Occipital lobe (tissue), 1 donor: ENCODE measurements at regions not wholly inside any gene's neighbourhood (a gene's known extent, or its start where the extent isn't known, plus 50 kb on each side); places are given as distances from the start of the nearest gene placed in this dataset.
"Not testable (repeated sequence)": the region's sequence is repeated elsewhere in the genome, so short reads cannot be mapped to it uniquely, and the experiment has no call there.

ENCODE experiments used
- DNase-seq: peaks from one replicate; lab custom pipeline; 2025; lab: John Stamatoyannopoulos, UW

- DNase-seq: no peak
Observed at GRCh38 chr1:148357037-148357436, 126.1 kb downstream of the PPIAL4G start.

DNA sequence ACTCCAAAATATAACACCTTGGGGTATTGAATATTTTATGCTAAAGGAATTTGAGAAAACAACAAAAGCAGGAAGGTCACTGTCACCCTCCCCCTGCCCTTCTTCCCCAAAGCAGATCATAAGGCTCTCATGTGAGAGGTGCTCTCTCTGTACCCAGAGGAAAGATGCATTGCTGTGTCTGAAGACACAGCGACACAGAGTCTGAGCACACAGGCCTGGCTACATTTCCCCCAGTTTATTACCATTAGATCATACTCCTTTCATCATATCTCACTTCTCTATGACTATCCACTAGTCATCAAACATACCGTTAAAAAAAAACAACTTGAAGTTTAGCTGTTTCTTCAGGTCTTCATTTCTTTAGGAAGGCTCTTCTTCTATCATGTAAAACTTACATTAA is 127.1 kb downstream of the PPIAL4G start:
- no peak for DNase-seq

DNA sequence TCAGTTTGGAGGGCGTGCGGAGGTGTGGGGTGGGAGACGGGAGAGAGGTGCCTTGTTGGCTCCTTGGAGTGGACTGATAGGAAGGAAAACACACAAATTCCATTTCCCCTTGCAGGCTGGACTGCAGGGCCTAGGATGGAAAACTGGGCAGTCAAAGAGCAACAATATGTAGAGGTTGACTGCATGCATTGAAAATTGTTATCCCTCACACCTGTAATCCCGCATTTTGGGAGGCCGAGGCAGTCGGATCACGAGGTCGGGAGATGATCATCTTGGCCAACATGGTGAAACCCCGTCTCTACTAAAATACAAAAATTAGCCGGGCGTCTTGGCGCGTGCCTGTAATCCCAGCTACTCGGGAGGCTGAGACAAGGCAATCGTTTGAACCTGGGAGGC is 128.2 kb downstream of the PPIAL4G start:
- DNase-seq: no peak

DNA sequence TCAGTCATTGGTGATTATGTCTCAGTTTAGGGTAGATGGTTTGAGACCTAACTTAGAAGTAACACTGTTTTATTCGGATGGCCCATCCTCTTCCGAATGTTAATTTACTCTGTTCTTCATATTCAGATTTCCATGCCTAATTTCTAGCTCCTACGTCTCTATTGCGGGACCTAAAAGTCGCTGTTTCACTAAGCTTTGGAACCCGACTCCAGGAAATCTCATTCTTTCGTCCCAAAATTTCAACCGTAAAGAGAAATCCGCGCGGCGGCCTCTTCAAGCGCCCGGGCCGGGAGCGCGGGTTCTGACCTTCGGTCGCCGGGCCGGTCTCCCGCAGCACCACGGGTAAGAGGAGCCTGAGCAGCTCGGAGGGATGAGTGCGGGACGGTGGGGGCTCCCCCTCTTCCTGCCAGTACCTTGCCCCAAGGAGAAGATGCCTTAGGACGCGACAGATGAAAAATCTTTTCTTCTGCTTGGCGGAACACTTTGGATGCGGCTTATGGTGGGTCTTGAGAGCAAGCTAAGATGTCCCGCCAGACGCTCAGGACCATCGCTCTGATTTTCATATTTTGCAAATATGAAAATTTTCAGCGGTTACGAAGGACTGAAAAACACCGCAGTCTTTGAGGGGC is 128.7 kb downstream of the PPIAL4G start:
- DNase-seq: no peak

DNA sequence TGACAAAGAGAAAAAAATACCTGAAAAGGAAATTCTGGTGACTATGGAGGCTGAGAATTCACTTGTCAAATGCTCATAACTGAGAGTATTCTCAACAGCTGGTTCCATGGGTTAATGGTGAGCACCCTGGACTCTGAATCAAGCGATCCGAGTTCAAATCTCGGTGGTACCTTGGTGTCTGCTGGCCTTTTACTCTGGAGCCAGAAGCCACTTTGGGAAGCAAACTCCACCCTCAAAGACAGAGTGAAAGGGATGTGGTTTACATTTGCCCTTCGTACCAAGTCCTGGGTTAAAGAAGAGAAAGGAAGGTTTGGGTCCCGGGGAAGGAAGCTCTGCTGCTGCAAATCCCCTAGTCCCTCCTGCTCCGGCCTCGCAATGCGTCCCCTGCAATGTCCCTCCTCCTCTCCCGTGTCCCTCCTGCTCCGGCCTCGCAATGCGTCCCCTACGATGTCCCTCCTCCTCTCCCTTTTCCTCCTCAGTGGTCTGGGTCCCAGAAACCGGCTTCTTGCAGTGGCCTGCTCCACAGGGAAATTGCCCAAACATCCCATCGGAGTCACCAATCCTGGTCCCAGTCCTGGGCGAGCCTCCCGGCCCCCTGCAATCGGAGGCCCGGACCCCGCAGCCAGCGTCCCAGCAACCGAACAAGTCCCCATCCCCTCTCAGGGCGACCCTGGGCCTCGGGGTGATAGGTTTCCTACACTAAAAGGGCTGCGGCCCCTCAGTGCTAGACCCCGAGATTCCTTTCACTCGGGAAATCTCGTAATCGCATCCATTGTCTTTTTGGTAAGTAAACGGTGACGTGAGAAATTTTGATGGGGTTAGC is 129.4 kb downstream of the PPIAL4G start:
- DNase-seq: no peak

GRCh38 chr1:148352470-148353053 is 130.5 kb downstream of the PPIAL4G start:
- DNase-seq: no peak

DNA sequence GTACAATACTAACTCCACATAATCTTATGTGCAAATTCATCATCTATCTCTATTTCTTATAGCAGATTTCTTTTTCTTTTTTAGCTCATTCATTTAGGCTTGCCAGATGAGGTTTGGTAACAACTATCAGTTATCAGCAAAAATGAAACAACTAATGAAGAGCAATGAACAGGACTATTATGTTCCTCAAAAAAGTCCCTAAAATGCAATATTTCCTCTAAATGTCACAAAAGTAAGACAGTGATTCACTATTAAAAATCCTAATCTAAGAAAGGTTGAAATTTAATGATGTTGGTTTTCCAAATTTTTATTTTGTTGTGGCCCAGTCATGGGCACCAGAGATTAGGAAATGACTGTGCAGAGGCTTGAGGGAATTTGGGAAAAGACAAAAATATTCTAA is 135.3 kb downstream of the PPIAL4G start:
- no peak for DNase-seq

- DNase-seq: not testable (repeated sequence)
Observed at GRCh38 chr1:148345659-148346151, 137.4 kb downstream of the PPIAL4G start.

DNA sequence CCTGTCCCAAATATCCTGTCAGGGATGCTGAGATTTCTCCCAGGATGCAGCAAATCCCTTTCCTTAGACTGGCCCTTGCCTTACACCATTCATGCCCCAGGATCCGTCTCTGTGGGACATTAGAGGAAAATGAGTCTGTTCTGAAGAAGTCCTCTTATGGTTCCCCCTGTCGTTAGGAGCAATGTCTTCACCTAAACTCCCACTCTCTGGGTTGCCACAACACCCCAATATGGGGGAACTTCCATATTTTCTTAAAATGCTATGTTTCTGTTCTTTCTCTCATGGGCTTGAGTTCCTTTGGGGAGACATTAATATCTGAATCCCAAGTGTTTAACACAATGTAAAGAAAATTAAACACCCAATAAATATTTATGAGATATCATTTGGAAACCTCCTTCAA is 138.5 kb downstream of the PPIAL4G start:
- not testable (repeated sequence) for DNase-seq

DNA sequence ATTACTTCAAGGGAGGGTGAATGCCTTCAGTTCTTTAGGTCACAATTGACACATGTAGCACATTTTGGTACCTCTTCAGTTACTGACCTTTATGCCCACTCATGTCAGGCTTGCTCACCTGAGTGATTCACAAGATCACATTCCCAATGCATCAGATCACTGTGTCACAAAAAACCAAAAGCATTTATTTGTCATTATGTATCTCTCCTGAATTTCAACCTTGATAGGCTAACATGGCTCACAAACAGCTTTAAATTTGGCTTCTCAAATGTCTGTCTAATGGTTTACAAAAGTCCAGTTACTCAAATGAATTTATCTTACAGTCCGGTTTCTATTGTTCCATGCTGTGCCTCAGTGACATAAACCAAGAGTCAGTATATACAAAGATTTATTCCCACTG is 141.4 kb downstream of the PPIAL4G start:
- not testable (repeated sequence) for DNase-seq

DNA sequence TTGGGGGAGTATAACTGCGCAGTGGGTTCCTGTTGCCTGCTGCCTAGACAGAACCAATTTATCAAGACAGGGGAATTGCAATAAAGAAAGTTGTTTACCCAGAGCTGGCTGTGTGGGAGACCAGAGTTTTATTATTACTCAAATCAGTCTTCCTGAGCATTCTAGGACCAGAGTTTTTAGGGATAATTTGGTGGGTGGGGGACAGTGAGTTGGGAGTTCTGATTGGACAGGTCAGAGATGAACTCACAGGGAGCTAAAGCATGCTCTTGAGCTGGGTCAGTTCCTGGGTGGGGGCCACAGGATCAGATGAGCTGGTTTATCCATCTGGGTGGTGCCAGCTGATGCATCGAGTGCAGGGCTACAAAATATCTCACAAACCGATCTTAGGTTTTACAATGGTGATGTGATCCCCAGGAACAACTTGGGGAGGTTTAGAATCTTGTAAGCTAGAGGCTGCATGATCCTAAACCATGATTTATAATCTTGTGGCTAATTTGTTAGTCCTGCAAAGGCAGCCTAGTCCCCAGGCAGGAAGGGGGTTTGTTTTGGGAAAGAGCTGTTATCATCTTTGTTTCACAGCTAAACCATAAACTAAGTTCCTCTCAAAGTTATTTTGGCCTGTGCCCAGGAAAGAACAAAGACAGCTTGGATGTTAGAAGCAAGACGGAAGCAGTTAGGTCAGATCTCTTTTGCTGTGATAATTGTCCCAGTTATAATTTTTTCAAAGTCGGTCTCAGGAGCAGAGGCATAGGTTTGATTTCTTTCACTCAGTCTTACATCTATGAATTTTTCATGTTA is 146.8 kb downstream of the PPIAL4G start:
- DNase-seq: not testable (repeated sequence)

- peak; percentile 51 for DNase-seq
Observed at GRCh38 chr1:148334339-148335130, 148.6 kb downstream of the PPIAL4G start.

DNA sequence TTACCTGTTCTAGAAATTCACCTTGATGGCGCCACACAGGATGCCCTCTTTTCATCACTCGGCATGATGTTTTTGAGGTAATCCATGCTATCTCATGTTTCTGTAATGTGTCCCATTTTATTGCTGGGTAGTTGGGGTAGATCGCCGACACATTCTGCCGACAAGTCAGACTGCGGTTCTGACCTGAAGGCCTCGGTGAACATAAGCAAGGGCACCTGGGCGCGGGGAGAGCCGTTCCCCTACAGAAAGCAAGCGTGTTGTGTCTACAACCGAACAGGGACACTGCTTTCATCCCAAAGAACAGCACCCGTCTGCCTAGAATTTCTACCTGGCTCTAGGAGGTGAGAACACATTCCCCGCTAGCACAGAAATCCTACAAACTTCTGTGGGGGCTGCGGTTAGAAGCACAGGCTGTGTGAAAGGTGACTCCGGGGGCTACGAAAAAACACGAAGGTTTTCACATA is 149.2 kb downstream of the PPIAL4G start:
- no peak for DNase-seq

- no peak for DNase-seq
Observed at GRCh38 chr1:148328884-148329283, 154.2 kb downstream of the PPIAL4G start.

- DNase-seq: not testable (repeated sequence)
Observed at GRCh38 chr1:148325031-148325430, 158.1 kb downstream of the PPIAL4G start.

- not testable (repeated sequence) for DNase-seq
Observed at GRCh38 chr1:148324465-148324864, 158.6 kb downstream of the PPIAL4G start.

GRCh38 chr1:148320079-148320478 is 163.0 kb downstream of the PPIAL4G start:
- not testable (repeated sequence) for DNase-seq

GRCh38 chr1:148318904-148319242 is 164.2 kb downstream of the PPIAL4G start:
- DNase-seq: no peak

DNA sequence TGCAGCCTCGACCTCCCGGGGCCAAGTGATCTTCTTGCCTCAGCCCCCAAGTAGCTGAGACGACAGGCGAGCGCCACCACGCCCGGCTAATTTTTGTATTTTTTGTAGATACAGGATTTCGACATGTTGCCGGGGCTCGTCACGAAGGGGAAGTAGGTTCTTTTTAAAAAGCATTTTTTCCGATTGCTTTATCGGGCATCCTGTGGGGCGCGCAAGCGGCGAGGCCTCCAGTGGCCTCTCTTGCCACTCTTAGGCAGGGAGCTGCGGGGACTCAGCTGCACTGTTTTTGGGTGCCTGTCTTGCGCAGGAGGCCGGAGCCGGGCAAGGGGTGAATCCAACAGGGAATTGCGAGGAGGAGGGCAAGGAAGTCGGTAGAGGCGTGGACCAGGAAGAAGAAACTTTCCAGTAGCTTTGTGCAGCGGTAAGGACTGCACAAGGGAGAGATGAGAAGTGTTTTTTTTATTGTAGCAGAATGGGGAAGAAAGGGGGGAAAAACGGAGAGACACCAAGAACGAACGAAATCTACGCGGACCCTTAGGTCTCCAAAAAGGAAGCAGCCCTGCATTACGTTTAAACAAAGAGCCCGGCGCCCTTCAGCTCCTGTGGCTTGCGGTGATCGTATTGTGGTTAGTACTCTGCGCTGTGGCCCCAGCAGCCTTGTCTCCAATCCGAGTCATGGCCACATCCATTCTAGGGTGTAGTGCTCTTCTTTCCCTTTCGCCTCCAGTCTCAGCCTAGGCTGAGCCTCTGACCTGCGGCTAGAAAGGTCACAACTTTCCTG is 164.8 kb downstream of the PPIAL4G start:
- DNase-seq: no peak
